Trophoblast cell (in vitro differentiated cells and primary cell): ENCODE measurements at regions not wholly inside any gene's neighbourhood (a gene's known extent, or its start where the extent isn't known, plus 50 kb on each side); places are given as distances from the start of the nearest gene placed in this dataset.
"Not testable (repeated sequence)": the region's sequence is repeated elsewhere in the genome, so short reads cannot be mapped to it uniquely, and the experiment has no call there.

Source experiments
- DNase-seq, 2 donors: peaks; one replicate each; pipeline ENCODE4 v3.0.0-alpha.2; 2016
- H2AFZ ChIP-seq: 2 replicates; pipeline ENCODE4 v1.6.1; 2013; ENCODE audit warnings: low read length, moderate library complexity, mild to moderate bottlenecking; ENCODE audit not compliant: insufficient read depth, poor library complexity
- H2AK5ac ChIP-seq: 2 replicates; pipeline ENCODE4 v1.6.1; 2013; ENCODE audit warnings: mild to moderate bottlenecking, low read length
- H2BK120ac ChIP-seq: 2 replicates; pipeline ENCODE4 v1.6.1; 2013; ENCODE audit warnings: low read length, mild to moderate bottlenecking, moderate library complexity; ENCODE audit not compliant: insufficient read depth, poor library complexity
- H2BK12ac ChIP-seq: 2 replicates; pipeline ENCODE4 v1.6.1; 2013; ENCODE audit warnings: mild to moderate bottlenecking, low read length, moderate library complexity
- H2BK5ac ChIP-seq: 2 replicates; pipeline ENCODE4 v1.6.1; 2013; ENCODE audit warnings: low read length, low read depth, moderate library complexity, mild to moderate bottlenecking; ENCODE audit not compliant: poor library complexity
- H3K14ac ChIP-seq: 2 replicates; pipeline ENCODE4 v1.6.1; 2013; ENCODE audit warnings: mild to moderate bottlenecking, low read length
- H3K18ac ChIP-seq: 2 replicates; pipeline ENCODE4 v1.6.1; 2013; ENCODE audit warnings: mild to moderate bottlenecking, low read length
- H3K23ac ChIP-seq: 2 replicates; pipeline ENCODE4 v1.6.1; 2013; ENCODE audit warnings: low read length
- H3K27ac ChIP-seq: 2 replicates; pipeline ENCODE4 v1.5.1; 2013; ENCODE audit warnings: low read depth, mild to moderate bottlenecking, inconsistent platforms, low read length, moderate library complexity
- H3K27me3 ChIP-seq: 2 replicates; pipeline ENCODE4 v1.6.1; 2013; ENCODE audit warnings: inconsistent platforms, mild to moderate bottlenecking, low read length, moderate library complexity; ENCODE audit not compliant: insufficient read depth
- H3K36me3 ChIP-seq, 2 experiments: 1 replicate in 1 of 2; 2 replicates in 1 of 2; pipeline ENCODE4 v1.6.1; 2013; ENCODE audit warnings: low read length in 2 of 2, mild to moderate bottlenecking in 2 of 2, moderate library complexity in 1 of 2; ENCODE audit not compliant: insufficient read depth in 2 of 2, control insufficient read depth in 1 of 2
- H3K4ac ChIP-seq: 2 replicates; pipeline ENCODE4 v1.6.1; 2013; ENCODE audit warnings: low read depth, mild to moderate bottlenecking, low read length, moderate library complexity
- H3K4me1 ChIP-seq, 2 experiments: 1 replicate in 1 of 2; 2 replicates in 1 of 2; pipeline ENCODE4 v1.6.1; 2013; ENCODE audit warnings: low read length in 2 of 2, mild to moderate bottlenecking in 2 of 2, moderate library complexity in 1 of 2; ENCODE audit not compliant: insufficient read depth in 2 of 2, control insufficient read depth in 1 of 2
- H3K4me2 ChIP-seq: 2 replicates; pipeline ENCODE4 v1.6.1; 2013; ENCODE audit warnings: inconsistent platforms, mild to moderate bottlenecking, low read length, moderate library complexity
- H3K4me3 ChIP-seq: 2 replicates; pipeline ENCODE4 v1.5.1; 2013; ENCODE audit warnings: mild to moderate bottlenecking, low read depth, low read length, inconsistent platforms
- H3K79me1 ChIP-seq: one replicate; pipeline ENCODE4 v1.6.1; 2013; ENCODE audit warnings: low read length
- H3K79me2 ChIP-seq: 2 replicates; pipeline ENCODE4 v1.6.1; 2013; ENCODE audit warnings: low read length, mild to moderate bottlenecking; ENCODE audit not compliant: control insufficient read depth, insufficient read depth, poor library complexity
- H3K9ac ChIP-seq: 2 replicates; pipeline ENCODE4 v1.6.1; 2013; ENCODE audit warnings: mild to moderate bottlenecking, low read length
- H3K9me3 ChIP-seq: 2 replicates; pipeline ENCODE4 v1.6.1; 2013; ENCODE audit warnings: low read depth, mild to moderate bottlenecking, control low read depth, inconsistent platforms, low read length; ENCODE audit not compliant: insufficient read depth
- H4K12ac ChIP-seq: 2 replicates; pipeline ENCODE4 v1.6.1; 2013; ENCODE audit warnings: low read depth, mild to moderate bottlenecking, low read length, moderate library complexity
- H4K8ac ChIP-seq: 2 replicates; pipeline ENCODE4 v1.6.1; 2013; ENCODE audit warnings: low read depth, mild to moderate bottlenecking, low read length, moderate library complexity
- H4K91ac ChIP-seq: one replicate; pipeline ENCODE4 v1.6.1; 2013; ENCODE audit warnings: low read depth, mild to moderate bottlenecking, low read length, moderate library complexity
- WGBS: extraction: QIAGEN DNeasy Blood & Tissue Kit; methylation state at CpG from one replicate; pipeline ENCODE4 v1.1.7; 2013; ENCODE audit warnings: missing lambda C conversion rate; ENCODE audit not compliant: insufficient read length, insufficient coverage; ENCODE audit errors: extremely low coverage; 5-methylcytosine and 5-hydroxymethylcytosine counted together

- not testable (repeated sequence) for H3K4me1 ChIP-seq, H2BK5ac ChIP-seq, H3K18ac ChIP-seq, H2AK5ac ChIP-seq, DNase-seq, H3K4me2 ChIP-seq, H3K36me3 ChIP-seq, H2BK12ac ChIP-seq, H4K12ac ChIP-seq, H2BK120ac ChIP-seq, H3K4ac ChIP-seq, H4K8ac ChIP-seq, H3K9ac ChIP-seq, H3K27me3 ChIP-seq, H3K14ac ChIP-seq, H4K91ac ChIP-seq, H3K9me3 ChIP-seq, H2AFZ ChIP-seq, H3K27ac ChIP-seq, H3K79me1 ChIP-seq, H3K4me3 ChIP-seq, H3K79me2 ChIP-seq, H3K23ac ChIP-seq
- no CpG with 5 or more reads among the region's 9 CpGs for WGBS
Measured at GRCh38 chr13:84775920-84776319, 893.6 kb upstream of the SLITRK1 start.

- DNase-seq: no peak
- no CpG with 5 or more reads among the region's 2 CpGs for WGBS
- no peaks in the 10 kb centered on the region for H3K27me3 ChIP-seq
- H3K36me3 ChIP-seq: no peaks in the 10 kb centered on the region
- H3K4ac ChIP-seq: no peak overlapping the region
- H4K8ac ChIP-seq: no peak overlapping the region
- H3K79me2 ChIP-seq: no peaks in the 10 kb centered on the region
- no peaks in the 10 kb centered on the region for H3K79me1 ChIP-seq
- no peak overlapping the region for H2BK12ac ChIP-seq
- no peak overlapping the region for H3K9ac ChIP-seq
- no peak overlapping the region for H3K4me3 ChIP-seq
- H2BK120ac ChIP-seq: no peak overlapping the region
- no peak overlapping the region for H4K12ac ChIP-seq
- no peak overlapping the region for H2BK5ac ChIP-seq
- H3K4me1 ChIP-seq: no peaks in the 10 kb centered on the region
- H4K91ac ChIP-seq: no peak overlapping the region
- H3K4me2 ChIP-seq: no peak overlapping the region
- H3K18ac ChIP-seq: no peak overlapping the region
- H3K9me3 ChIP-seq: no peaks in the 10 kb centered on the region
- H3K14ac ChIP-seq: no peak overlapping the region
- H3K23ac ChIP-seq: no peak overlapping the region
- no peak overlapping the region for H2AFZ ChIP-seq
- no peak overlapping the region for H2AK5ac ChIP-seq
- no peak overlapping the region for H3K27ac ChIP-seq
Measured at GRCh38 chr13:84774111-84774510, 891.8 kb upstream of the SLITRK1 start.

DNA sequence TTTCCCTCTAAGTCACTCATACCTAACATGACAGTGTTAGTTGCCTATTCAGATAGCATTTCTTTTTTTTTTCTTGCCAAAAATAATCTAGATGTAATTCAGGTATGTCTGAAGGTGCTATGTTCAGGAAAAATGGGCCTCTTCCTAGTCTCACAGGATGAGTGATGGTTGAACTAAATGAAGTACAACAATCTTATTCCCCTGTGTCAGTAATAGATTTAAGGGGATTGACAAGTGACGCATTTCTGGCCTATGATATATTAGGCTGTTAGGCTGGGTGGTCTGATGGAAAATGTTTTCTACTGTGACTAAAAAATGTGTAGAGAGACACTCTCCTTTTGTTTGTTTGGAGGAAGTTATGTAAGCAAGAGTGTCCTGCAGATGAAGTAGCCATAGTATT, 878.7 kb upstream of the SLITRK1 start:
- no peak overlapping the region for H2AK5ac ChIP-seq
- H3K9ac ChIP-seq: no peak overlapping the region
- H2BK5ac ChIP-seq: no peak overlapping the region
- H2AFZ ChIP-seq: no peak overlapping the region
- no peak overlapping the region for H3K27ac ChIP-seq
- no peak overlapping the region for H3K4ac ChIP-seq
- H3K36me3 ChIP-seq: no peaks in the 10 kb centered on the region
- no peak overlapping the region for H3K18ac ChIP-seq
- no peak overlapping the region for H3K4me2 ChIP-seq
- H4K8ac ChIP-seq: no peak overlapping the region
- H3K4me3 ChIP-seq: no peak overlapping the region
- H3K23ac ChIP-seq: no peak overlapping the region
- no peaks in the 10 kb centered on the region for H3K27me3 ChIP-seq
- H2BK120ac ChIP-seq: no peak overlapping the region
- no CpG with 5 or more reads among the region's 1 CpG for WGBS
- no peaks in the 10 kb centered on the region for H3K4me1 ChIP-seq
- DNase-seq: no peak
- no peak overlapping the region for H4K12ac ChIP-seq
- H3K79me2 ChIP-seq: no peaks in the 10 kb centered on the region
- no peak overlapping the region for H4K91ac ChIP-seq
- H3K9me3 ChIP-seq: no peaks in the 10 kb centered on the region
- H2BK12ac ChIP-seq: no peak overlapping the region
- no peak overlapping the region for H3K14ac ChIP-seq
- H3K79me1 ChIP-seq: no peaks in the 10 kb centered on the region

- Histone ChIP-seq H3K18ac (no peak overlapping the region), H3K79me2 (no peaks in the 10 kb centered on the region), H2BK120ac (no peak overlapping the region), H2AK5ac (no peak overlapping the region), H4K12ac (no peak overlapping the region), H3K14ac (no peak overlapping the region), H3K4me1 (no peaks in the 10 kb centered on the region), H2BK5ac (no peak overlapping the region), H4K8ac (no peak overlapping the region), H3K36me3 (no peaks in the 10 kb centered on the region), H3K27ac (no peak overlapping the region), H3K27me3 (no peaks in the 10 kb centered on the region), H3K4me2 (no peak overlapping the region), H3K79me1 (no peaks in the 10 kb centered on the region), H4K91ac (no peak overlapping the region), H3K4me3 (no peak overlapping the region), H3K9ac (no peak overlapping the region), H2BK12ac (no peak overlapping the region), H3K9me3 (no peaks in the 10 kb centered on the region), H2AFZ (no peak overlapping the region), H3K23ac (no peak overlapping the region), H3K4ac (no peak overlapping the region)
- no CpG with 5 or more reads among the region's 1 CpG for WGBS
- DNase-seq: no peak
Measured at GRCh38 chr13:84749126-84749525, 866.9 kb upstream of the SLITRK1 start.
